ENCODE measurements at regions not wholly inside any gene's neighbourhood (a gene's known extent, or its start where the extent isn't known, plus 50 kb on each side); places are given as distances from the start of the nearest gene placed in this dataset.

DNA sequence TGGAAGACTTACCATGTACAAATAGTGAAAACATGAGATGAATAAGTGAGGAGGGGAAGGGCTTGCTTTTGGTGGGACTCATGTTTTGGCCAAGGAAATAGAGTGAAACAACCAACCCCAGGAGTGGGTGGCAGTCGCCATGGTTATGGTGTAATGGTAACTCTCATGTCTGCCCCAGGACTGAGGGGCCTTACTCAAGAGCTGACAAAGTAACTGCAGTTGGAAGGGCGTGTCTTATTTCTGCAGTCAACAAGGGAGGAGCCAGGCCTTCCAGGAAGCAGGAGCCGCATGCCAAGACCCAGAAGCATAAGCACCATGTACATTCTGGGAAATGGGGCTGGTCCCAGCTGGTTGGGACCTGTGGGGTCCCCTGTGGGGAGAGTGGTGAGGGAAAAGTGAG lies 108.5 kb downstream of the UNC5CL start:
- Histone ChIP-seq H3K27ac (no peak overlapping the region), H3K27me3 (ENCODE audit: insufficient read depth, low read depth) (peaks cover 16% of the 10 kb centered on the region), H3F3A (ENCODE audit: insufficient read depth, low read depth) (no peaks in the 10 kb centered on the region), H3K4me3 (no peak overlapping the region), H3K79me2 (ENCODE audit: low read depth) (no peaks in the 10 kb centered on the region), H3K4me1 (replicated peaks; ENCODE audit: insufficient read depth) (no peaks in the 10 kb centered on the region), H3K9me2 (ENCODE audit: insufficient read depth) (no peaks in the 10 kb centered on the region), H3K36me3 (ENCODE audit: low read depth) (no peaks in the 10 kb centered on the region), H4K20me1 (ENCODE audit: insufficient read depth) (no peaks in the 10 kb centered on the region), H3K9me3 (ENCODE audit: insufficient read depth, low read depth) (no peaks in the 10 kb centered on the region), H3K4me2 (no peak overlapping the region), H2AFZ (no peak overlapping the region)
- intact Hi-C loops (cut with micrococcal nuclease; ENCODE audit: unreplicated experiment), result no loop called here
- TF ChIP-seq, protein P1, sequence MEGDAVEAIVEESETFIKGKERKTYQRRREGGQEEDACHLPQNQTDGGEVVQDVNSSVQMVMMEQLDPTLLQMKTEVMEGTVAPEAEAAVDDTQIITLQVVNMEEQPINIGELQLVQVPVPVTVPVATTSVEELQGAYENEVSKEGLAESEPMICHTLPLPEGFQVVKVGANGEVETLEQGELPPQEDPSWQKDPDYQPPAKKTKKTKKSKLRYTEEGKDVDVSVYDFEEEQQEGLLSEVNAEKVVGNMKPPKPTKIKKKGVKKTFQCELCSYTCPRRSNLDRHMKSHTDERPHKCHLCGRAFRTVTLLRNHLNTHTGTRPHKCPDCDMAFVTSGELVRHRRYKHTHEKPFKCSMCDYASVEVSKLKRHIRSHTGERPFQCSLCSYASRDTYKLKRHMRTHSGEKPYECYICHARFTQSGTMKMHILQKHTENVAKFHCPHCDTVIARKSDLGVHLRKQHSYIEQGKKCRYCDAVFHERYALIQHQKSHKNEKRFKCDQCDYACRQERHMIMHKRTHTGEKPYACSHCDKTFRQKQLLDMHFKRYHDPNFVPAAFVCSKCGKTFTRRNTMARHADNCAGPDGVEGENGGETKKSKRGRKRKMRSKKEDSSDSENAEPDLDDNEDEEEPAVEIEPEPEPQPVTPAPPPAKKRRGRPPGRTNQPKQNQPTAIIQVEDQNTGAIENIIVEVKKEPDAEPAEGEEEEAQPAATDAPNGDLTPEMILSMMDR (conservative IDR thresholded peaks at IDR 0.05), result no peak
- no peak for TF ChIP-seq EZH2 (IDR thresholded peaks at IDR 0.05; ENCODE audit: low read depth)
- no peak for DNase-seq
- ChIA-PET POLR2A (ENCODE audit: unreplicated experiment) (no interaction called here), CTCF (no interaction called here)
- no TSS peak for BruUV-seq (replicated peaks)

GRCh38 chr6:40930045-40930444 lies 109.0 kb downstream of the UNC5CL start:
- no peak overlapping the region for H3K4me3 ChIP-seq
- H3K4me2 ChIP-seq, result no peak overlapping the region
- H3K79me2 ChIP-seq (ENCODE audit: low read depth), result no peaks in the 10 kb centered on the region
- no peaks in the 10 kb centered on the region for H3K9me2 ChIP-seq (ENCODE audit: insufficient read depth)
- intact Hi-C loops (cut with micrococcal nuclease; ENCODE audit: unreplicated experiment), result no loop called here
- H3K27me3 ChIP-seq (ENCODE audit: insufficient read depth, low read depth), result peaks cover 16% of the 10 kb centered on the region
- H3K9me3 ChIP-seq (ENCODE audit: insufficient read depth, low read depth), result no peaks in the 10 kb centered on the region
- TF ChIP-seq EZH2 (IDR thresholded peaks at IDR 0.05; ENCODE audit: low read depth), result no peak
- H3F3A ChIP-seq (ENCODE audit: insufficient read depth, low read depth), result no peaks in the 10 kb centered on the region
- H2AFZ ChIP-seq, result no peak overlapping the region
- H3K36me3 ChIP-seq (ENCODE audit: low read depth), result no peaks in the 10 kb centered on the region
- no peaks in the 10 kb centered on the region for H4K20me1 ChIP-seq (ENCODE audit: insufficient read depth)
- DNase-seq, result no peak
- ChIA-PET CTCF (no interaction called here), POLR2A (ENCODE audit: unreplicated experiment) (no interaction called here)
- no TSS peak for BruUV-seq (replicated peaks)
- no peaks in the 10 kb centered on the region for H3K4me1 ChIP-seq (replicated peaks; ENCODE audit: insufficient read depth)
- no peak overlapping the region for H3K27ac ChIP-seq

DNA sequence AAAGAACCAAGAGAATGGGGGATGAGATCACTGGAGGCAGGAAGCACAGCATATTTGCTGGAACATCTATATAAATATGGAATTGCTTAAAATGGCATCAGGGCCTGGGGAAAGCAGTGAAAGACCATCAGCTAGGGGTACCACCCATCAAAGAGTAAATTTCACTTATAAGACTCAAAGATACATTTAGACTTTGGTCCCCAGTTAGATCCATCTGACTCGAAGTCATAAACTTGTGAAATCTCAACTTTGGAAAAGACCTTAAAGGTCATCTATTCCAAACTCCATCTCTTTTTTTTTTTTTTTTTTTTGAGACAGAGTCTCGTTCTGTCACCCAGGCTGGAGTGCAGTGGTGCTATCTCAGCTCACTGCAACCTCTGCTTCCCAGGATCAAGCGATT lies 109.8 kb downstream of the UNC5CL start:
- H3K9me2 ChIP-seq (ENCODE audit: insufficient read depth), result no peaks in the 10 kb centered on the region
- BruUV-seq (replicated peaks), result no TSS peak

DNA sequence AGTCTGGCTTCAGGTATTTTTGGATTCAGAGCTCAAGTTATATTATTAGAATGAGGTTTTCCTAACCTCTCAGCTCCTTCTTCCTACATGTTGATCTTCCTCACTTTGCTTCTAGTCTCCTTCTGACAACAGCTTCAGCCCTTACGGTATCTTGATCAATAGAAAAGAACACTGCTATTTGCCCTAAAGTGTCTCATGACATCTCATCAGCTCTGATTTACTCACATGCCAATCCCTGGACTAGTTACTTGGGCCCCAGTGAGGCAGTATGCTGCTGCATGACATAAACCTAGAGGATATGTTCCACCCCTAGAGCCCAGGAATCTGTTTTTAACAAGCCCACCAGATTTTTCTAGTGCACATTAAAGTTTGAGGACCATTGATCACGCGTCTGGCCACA lies 110.3 kb downstream of the UNC5CL start:
- Histone ChIP-seq H3F3A (ENCODE audit: insufficient read depth, low read depth) (no peaks in the 10 kb centered on the region), H3K36me3 (ENCODE audit: low read depth) (no peaks in the 10 kb centered on the region), H3K4me1 (replicated peaks; ENCODE audit: insufficient read depth) (no peaks in the 10 kb centered on the region), H4K20me1 (ENCODE audit: insufficient read depth) (no peaks in the 10 kb centered on the region), H3K4me2 (no peak overlapping the region), H2AFZ (no peak overlapping the region), H3K9me2 (ENCODE audit: insufficient read depth) (no peaks in the 10 kb centered on the region), H3K27ac (no peak overlapping the region), H3K9me3 (ENCODE audit: insufficient read depth, low read depth) (no peaks in the 10 kb centered on the region), H3K79me2 (ENCODE audit: low read depth) (no peaks in the 10 kb centered on the region), H3K4me3 (no peak overlapping the region), H3K27me3 (ENCODE audit: insufficient read depth, low read depth) (peaks cover 16% of the 10 kb centered on the region)
- intact Hi-C loops (cut with micrococcal nuclease; ENCODE audit: unreplicated experiment), result no loop called here
- BruUV-seq (replicated peaks), result no TSS peak
- POLR2A ChIA-PET (ENCODE audit: unreplicated experiment), result no interaction called here
- no peak for TF ChIP-seq EZH2 (IDR thresholded peaks at IDR 0.05; ENCODE audit: low read depth)
- TF ChIP-seq, protein P1 (conservative IDR thresholded peaks at IDR 0.05), result no peak
- no peak for DNase-seq
- CTCF ChIA-PET, result no interaction called here

More for the DNA sequence above, 109.8 kb downstream of the UNC5CL start:
- ChIA-PET CTCF (no interaction called here), POLR2A (ENCODE audit: unreplicated experiment) (no interaction called here)
- Histone ChIP-seq H3K4me2 (no peak overlapping the region), H3K9me3 (ENCODE audit: insufficient read depth, low read depth) (no peaks in the 10 kb centered on the region), H3K79me2 (ENCODE audit: low read depth) (no peaks in the 10 kb centered on the region), H3F3A (ENCODE audit: insufficient read depth, low read depth) (no peaks in the 10 kb centered on the region), H3K36me3 (ENCODE audit: low read depth) (no peaks in the 10 kb centered on the region), H2AFZ (no peak overlapping the region), H3K4me3 (no peak overlapping the region), H4K20me1 (ENCODE audit: insufficient read depth) (no peaks in the 10 kb centered on the region), H3K27me3 (ENCODE audit: insufficient read depth, low read depth) (peaks cover 16% of the 10 kb centered on the region), H3K4me1 (replicated peaks; ENCODE audit: insufficient read depth) (no peaks in the 10 kb centered on the region), H3K27ac (no peak overlapping the region)
- DNase-seq, result no peak
- intact Hi-C loops (cut with micrococcal nuclease; ENCODE audit: unreplicated experiment), result no loop called here
- TF ChIP-seq EZH2 (IDR thresholded peaks at IDR 0.05; ENCODE audit: low read depth), result no peak
- TF ChIP-seq, protein P1 (conservative IDR thresholded peaks at IDR 0.05), result no peak

Data from PC-9 (cell line).